Chondrocyte (in vitro differentiated cells): ENCODE measurements at regions not wholly inside any gene's neighbourhood (a gene's known extent, or its start where the extent isn't known, plus 50 kb on each side); places are given as distances from the start of the nearest gene placed in this dataset.
"Not testable (repeated sequence)": the region's sequence is repeated elsewhere in the genome, so short reads cannot be mapped to it uniquely, and the experiment has no call there.

Experiments used
- DNase-seq: peaks from one replicate; pipeline ENCODE4 v3.0.0; 2021; ENCODE audit warnings: mixed read lengths, low spot score
- H3K27ac Mint-ChIP-seq: one replicate; pipeline ENCODE4 v1.8.0; 2021; ENCODE audit warnings: mild to moderate bottlenecking, moderate library complexity, mixed read lengths; ENCODE audit not compliant: unreplicated experiment
- H3K27me3 Mint-ChIP-seq: 2 replicates; pipeline ENCODE4 v1.8.0; 2021; ENCODE audit warnings: low read depth, mixed read lengths
- H3K36me3 Mint-ChIP-seq: 2 replicates; pipeline ENCODE4 v1.8.0; 2021; ENCODE audit warnings: low read depth, mixed read lengths
- H3K4me1 Mint-ChIP-seq: 2 replicates; pipeline ENCODE4 v1.8.0; 2021; ENCODE audit warnings: low read depth, mild to moderate bottlenecking, mixed read lengths
- H3K4me3 Mint-ChIP-seq: one replicate; pipeline ENCODE4 v1.8.0; 2021; ENCODE audit warnings: mild to moderate bottlenecking, moderate library complexity, mixed read lengths; ENCODE audit not compliant: unreplicated experiment
- H3K9me3 Mint-ChIP-seq: 2 replicates; pipeline ENCODE4 v1.8.0; 2021; ENCODE audit warnings: low read depth, mixed read lengths
- TF ChIP-seq, protein P1 (sequence below): fragments of 200-600 bp; sonication (generic); IDR thresholded peaks from 2 replicates; pipeline ENCODE4 v1.5.0; 2021; ENCODE audit warnings: antibody characterized with exemption, mild to moderate bottlenecking, moderate library complexity

DNA sequence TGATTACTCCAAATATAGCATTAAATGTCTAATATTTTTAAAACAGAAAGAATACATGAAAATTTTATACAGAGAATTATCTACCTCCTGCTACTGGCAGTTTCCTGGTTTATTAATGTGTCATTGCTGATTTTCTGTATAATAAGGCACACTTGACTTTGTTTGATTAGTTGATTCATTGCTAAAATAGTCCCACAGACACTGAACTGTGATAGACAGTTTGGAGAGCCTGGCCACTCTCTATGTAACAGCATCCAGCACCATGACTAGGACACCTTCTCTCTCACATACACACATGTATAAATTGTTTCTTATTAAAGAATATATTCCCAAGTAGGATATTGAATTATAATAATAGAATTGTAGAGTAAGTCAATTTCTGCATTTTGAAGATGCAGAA, 368.5 kb upstream of the SNX7 start:
- TF ChIP-seq, protein P1, sequence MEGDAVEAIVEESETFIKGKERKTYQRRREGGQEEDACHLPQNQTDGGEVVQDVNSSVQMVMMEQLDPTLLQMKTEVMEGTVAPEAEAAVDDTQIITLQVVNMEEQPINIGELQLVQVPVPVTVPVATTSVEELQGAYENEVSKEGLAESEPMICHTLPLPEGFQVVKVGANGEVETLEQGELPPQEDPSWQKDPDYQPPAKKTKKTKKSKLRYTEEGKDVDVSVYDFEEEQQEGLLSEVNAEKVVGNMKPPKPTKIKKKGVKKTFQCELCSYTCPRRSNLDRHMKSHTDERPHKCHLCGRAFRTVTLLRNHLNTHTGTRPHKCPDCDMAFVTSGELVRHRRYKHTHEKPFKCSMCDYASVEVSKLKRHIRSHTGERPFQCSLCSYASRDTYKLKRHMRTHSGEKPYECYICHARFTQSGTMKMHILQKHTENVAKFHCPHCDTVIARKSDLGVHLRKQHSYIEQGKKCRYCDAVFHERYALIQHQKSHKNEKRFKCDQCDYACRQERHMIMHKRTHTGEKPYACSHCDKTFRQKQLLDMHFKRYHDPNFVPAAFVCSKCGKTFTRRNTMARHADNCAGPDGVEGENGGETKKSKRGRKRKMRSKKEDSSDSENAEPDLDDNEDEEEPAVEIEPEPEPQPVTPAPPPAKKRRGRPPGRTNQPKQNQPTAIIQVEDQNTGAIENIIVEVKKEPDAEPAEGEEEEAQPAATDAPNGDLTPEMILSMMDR, result no peak
- no peak overlapping the region for H3K4me3 Mint-ChIP-seq
- H3K36me3 Mint-ChIP-seq, result no peaks in the 10 kb centered on the region
- DNase-seq, result no peak
- H3K9me3 Mint-ChIP-seq, result peaks cover 10% of the 10 kb centered on the region
- H3K27ac Mint-ChIP-seq, result no peak overlapping the region
- peaks cover 32% of the 10 kb centered on the region for H3K4me1 Mint-ChIP-seq
- no peaks in the 10 kb centered on the region for H3K27me3 Mint-ChIP-seq

DNA sequence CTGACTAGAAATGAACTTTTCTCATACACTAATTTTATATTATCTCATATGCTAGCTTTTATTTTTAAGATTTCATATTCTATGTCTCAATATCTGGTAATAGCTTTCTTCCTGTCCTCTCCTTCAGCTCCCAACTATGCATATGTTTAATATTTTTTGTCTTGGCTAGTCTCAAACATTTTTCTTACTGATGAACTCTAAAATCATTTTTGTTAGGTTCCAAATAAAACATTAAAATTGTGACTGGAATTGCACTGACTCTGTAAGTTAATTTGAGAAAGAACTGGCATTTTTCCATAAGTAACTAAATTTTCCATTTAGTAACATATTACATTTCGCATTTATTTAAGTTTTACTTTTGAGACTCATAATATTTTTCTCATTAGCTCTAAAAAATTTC, 368.5 kb upstream of the DPYD start:
- no peak overlapping the region for H3K4me3 Mint-ChIP-seq
- H3K9me3 Mint-ChIP-seq, result peaks cover 7% of the 10 kb centered on the region
- peaks cover under 1% of the 10 kb centered on the region for H3K36me3 Mint-ChIP-seq
- TF ChIP-seq, protein P1, result no peak
- no peak for DNase-seq
- peak overlapping the region; percentile 72 for H3K27ac Mint-ChIP-seq
- peaks cover 41% of the 10 kb centered on the region for H3K4me1 Mint-ChIP-seq
- no peaks in the 10 kb centered on the region for H3K27me3 Mint-ChIP-seq

DNA sequence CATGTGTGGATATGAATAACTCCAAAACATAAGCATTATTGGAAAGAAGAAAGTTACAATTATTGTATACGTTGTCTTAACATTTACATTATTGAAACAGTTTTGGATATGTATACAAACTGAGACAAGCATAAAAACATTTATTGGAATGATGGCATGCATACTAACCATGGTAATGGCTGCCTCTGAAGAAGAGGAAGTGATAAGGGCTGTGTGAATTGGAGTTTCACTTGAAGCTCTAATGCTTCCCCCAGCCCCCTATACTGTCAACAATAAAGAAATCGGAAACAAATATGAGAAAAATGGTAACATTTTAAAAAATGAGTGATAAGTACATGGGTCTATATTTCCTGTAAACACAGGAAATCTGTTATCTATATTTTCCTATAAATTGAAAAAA, 367.7 kb upstream of the DPYD start:
- Mint-ChIP-seq H3K27me3 (no peaks in the 10 kb centered on the region), H3K9me3 (peaks cover 7% of the 10 kb centered on the region), H3K4me3 (no peak overlapping the region), H3K4me1 (peaks cover 41% of the 10 kb centered on the region), H3K27ac (peak overlapping the region; percentile 66), H3K36me3 (peaks cover 2% of the 10 kb centered on the region)
- TF ChIP-seq, protein P1, result no peak
- DNase-seq, result no peak

DNA sequence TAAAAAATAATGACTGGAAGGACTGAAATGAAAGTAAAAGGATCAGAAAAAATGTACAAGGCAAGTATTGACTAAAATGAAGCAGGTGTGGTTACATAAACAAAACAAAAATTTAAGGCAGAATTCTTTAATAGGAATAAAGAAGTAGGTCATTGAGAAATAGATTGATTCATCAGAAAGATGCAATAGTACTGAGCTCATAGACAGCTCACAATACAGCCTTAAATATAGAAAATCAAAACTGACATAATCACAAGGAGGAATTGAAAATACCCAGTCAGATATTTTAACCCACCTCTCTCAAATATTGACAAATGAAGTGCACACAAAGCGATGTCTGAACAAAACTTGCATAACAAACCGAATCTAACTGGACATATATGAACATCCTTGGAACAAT, 366.8 kb upstream of the DPYD start:
- peaks cover 36% of the 10 kb centered on the region for H3K4me1 Mint-ChIP-seq
- TF ChIP-seq, protein P1, result no peak
- no peak for DNase-seq
- H3K27ac Mint-ChIP-seq, result no peak overlapping the region
- peaks cover 2% of the 10 kb centered on the region for H3K36me3 Mint-ChIP-seq
- peaks cover 7% of the 10 kb centered on the region for H3K9me3 Mint-ChIP-seq
- H3K27me3 Mint-ChIP-seq, result no peaks in the 10 kb centered on the region
- no peak overlapping the region for H3K4me3 Mint-ChIP-seq

DNA sequence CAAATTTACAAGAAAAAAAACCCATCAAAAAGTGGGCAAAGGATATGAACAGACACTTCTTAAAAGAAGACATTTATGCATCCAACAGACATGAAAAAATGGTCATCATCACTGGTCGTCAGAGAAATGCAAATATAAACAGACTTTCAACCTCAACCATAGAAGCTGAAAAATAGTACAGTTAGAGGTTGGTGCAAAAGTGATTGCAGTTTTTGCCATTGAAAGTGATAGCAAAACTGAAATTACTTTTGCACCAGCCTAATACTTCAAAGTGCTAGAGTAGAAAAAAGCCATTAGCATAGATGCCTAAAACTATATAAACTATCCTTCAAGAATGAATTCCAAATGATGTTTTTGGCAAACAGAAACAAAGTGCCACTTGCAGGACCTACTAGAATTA, 365.8 kb upstream of the DPYD start:
- Mint-ChIP-seq H3K4me3 (no peak overlapping the region), H3K4me1 (peaks cover 36% of the 10 kb centered on the region), H3K36me3 (peaks cover 2% of the 10 kb centered on the region), H3K27ac (no peak overlapping the region), H3K9me3 (peaks cover 7% of the 10 kb centered on the region), H3K27me3 (no peaks in the 10 kb centered on the region)
- DNase-seq, result no peak
- TF ChIP-seq, protein P1, result no peak

DNA sequence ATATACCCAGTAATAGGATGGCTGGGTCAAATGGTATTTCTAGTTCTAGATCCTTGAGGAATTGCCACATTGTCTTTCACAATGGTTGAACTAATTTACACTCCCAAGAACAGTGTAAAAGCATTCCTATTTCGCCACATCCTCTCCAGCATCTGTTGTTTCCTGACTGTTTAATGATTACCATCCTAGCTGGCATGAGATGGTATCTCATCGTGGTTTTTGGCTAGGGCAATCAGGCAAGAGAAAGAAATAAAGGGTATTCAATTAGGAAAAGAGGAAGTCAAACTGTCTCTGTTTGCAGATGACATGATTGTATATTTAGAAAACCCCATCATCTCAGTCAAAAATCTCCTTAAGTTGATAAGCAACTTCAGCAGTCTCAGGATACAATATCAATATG, 364.5 kb upstream of the DPYD start:
- DNase-seq, result not testable (repeated sequence)

More for the DNA sequence above, 364.5 kb upstream of the DPYD start:
- peaks cover 27% of the 10 kb centered on the region for H3K4me1 Mint-ChIP-seq
- not testable (repeated sequence) for H3K9me3 Mint-ChIP-seq, H3K27ac Mint-ChIP-seq, H3K36me3 Mint-ChIP-seq, H3K27me3 Mint-ChIP-seq, H3K4me3 Mint-ChIP-seq
